ENCODE measurements at regions not wholly inside any gene's neighbourhood (a gene's known extent, or its start where the extent isn't known, plus 50 kb on each side); places are given as distances from the start of the nearest gene placed in this dataset.
"Not testable (repeated sequence)": the region's sequence is repeated elsewhere in the genome, so short reads cannot be mapped to it uniquely, and the experiment has no call there.

GRCh38 chr13:90806016-90806615 lies 541.4 kb upstream of the MIR17HG start:
- DNase-seq = no peak

- no peak for DNase-seq
Observed at GRCh38 chr13:90806892-90807291, 540.6 kb upstream of the MIR17HG start.

- DNase-seq = no peak
Observed at GRCh38 chr13:90808838-90809237, 538.6 kb upstream of the MIR17HG start.

- no peak for DNase-seq
Observed at GRCh38 chr13:90824032-90824431, 523.5 kb upstream of the MIR17HG start.

- DNase-seq = no peak
Observed at GRCh38 chr13:90826688-90827087, 520.8 kb upstream of the MIR17HG start.

- no peak for DNase-seq
Observed at GRCh38 chr13:90830782-90831181, 516.7 kb upstream of the MIR17HG start.

- DNase-seq = no peak
Observed at GRCh38 chr13:90833951-90834350, 513.5 kb upstream of the MIR17HG start.

- no peak for DNase-seq
Observed at GRCh38 chr13:90834700-90835099, 512.8 kb upstream of the MIR17HG start.

GRCh38 chr13:90835826-90836225 lies 511.7 kb upstream of the MIR17HG start:
- no peak for DNase-seq

- no peak for DNase-seq
Observed at GRCh38 chr13:90838317-90838960, 509.0 kb upstream of the MIR17HG start.

GRCh38 chr13:90839061-90839460 lies 508.4 kb upstream of the MIR17HG start:
- no peak for DNase-seq

- DNase-seq = no peak
Observed at GRCh38 chr13:90846936-90847335, 500.6 kb upstream of the MIR17HG start.

- not testable (repeated sequence) for DNase-seq
Observed at GRCh38 chr13:90853666-90854065, 493.8 kb upstream of the MIR17HG start.

- no peak for DNase-seq
Observed at GRCh38 chr13:90857921-90858320, 489.6 kb upstream of the MIR17HG start.

GRCh38 chr13:90866006-90866405 lies 481.5 kb upstream of the MIR17HG start:
- no peak for DNase-seq

- no peak for DNase-seq
Observed at GRCh38 chr13:90867336-90867683, 480.2 kb upstream of the MIR17HG start.

GRCh38 chr13:90868321-90868920 lies 479.1 kb upstream of the MIR17HG start:
- no peak for DNase-seq

GRCh38 chr13:90869580-90869979 lies 477.9 kb upstream of the MIR17HG start:
- no peak for DNase-seq

GRCh38 chr13:90872491-90873025 lies 474.9 kb upstream of the MIR17HG start:
- no peak for DNase-seq

GRCh38 chr13:90880790-90881189 lies 466.7 kb upstream of the MIR17HG start:
- DNase-seq = no peak

GRCh38 chr13:90882551-90882950 lies 464.9 kb upstream of the MIR17HG start:
- DNase-seq = no peak

GRCh38 chr13:90883592-90883991 lies 463.9 kb upstream of the MIR17HG start:
- DNase-seq = no peak

- no peak for DNase-seq
Observed at GRCh38 chr13:90884066-90884465, 463.4 kb upstream of the MIR17HG start.

Data from activated effector memory CD4-positive, alpha-beta T cell treated with anti-CD3 and anti-CD28 coated beads, Interleukin-2, amount 50 U/mL, for 16 hours (primary cell).